NCI-H2171 treated with DMSO at 0.1 percent for 48 hours (cell line): ENCODE measurements at regions not wholly inside any gene's neighbourhood (a gene's known extent, or its start where the extent isn't known, plus 50 kb on each side); places are given as distances from the start of the nearest gene placed in this dataset.

Experiments used
- DNase-seq: peaks from one replicate; lab custom pipeline; 2025; lab: John Stamatoyannopoulos, UW

DNA sequence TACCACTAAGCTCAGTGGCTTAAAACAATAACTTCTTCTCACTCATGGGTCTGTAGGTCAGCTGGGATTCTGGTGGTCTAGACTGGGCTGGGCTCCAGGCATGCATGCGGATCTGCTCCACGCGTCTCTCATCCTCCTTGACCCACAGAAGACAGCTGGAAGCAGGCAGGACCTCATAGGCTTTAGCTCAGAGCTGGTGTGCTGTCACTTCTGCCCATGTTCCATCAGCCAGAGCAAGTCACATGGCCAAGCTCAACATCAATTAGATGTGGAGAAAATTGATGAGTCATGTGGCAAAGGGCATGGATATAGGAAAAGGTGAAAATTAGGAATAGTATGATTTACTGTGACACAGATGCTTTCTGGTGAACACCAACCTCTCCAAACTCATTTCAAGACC lies 57.4 kb upstream of the PSMF1 start:
- DNase-seq: no peak

DNA sequence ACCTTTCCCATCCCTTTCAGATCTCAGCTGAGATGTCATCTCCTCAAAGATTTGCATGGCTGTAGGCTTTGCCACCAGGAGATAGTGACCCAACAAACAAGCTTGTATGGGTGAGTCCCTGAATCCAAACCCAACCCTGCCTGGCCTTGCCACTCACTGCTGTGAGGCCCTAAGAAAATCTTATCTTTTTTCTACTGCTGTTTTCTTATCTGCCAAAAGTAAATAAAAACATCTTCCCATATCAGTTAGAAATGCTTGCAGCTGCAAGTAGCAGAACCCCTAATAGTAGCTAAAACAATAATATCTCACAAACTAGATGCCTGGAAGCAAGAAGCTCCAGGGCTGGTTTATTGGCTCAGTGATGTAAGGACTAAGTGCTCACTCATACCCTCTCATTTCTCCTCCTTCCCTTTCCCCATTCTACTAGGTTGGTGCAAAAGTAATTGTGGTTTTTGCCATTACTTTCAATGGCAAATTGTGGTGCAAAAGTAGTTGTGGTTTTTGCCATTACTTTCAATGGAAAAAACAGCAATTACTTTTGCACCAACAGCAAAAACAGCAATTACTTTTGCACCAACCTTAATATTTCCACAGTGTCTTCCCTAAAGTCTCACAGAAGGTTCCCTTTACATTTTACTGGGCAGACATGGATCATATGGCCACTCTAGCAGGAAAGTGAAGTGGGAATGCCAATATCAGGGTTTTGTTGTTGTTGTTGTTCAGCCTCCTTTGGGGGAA lies 56.7 kb upstream of the PSMF1 start:
- DNase-seq: no peak

GRCh38 chr20:1062334-1063010 lies 55.9 kb upstream of the PSMF1 start:
- peak; percentile 86 for DNase-seq
